ENCODE measurements at regions not wholly inside any gene's neighbourhood (a gene's known extent, or its start where the extent isn't known, plus 50 kb on each side); places are given as distances from the start of the nearest gene placed in this dataset.
"Not testable (repeated sequence)": the region's sequence is repeated elsewhere in the genome, so short reads cannot be mapped to it uniquely, and the experiment has no call there.

DNA sequence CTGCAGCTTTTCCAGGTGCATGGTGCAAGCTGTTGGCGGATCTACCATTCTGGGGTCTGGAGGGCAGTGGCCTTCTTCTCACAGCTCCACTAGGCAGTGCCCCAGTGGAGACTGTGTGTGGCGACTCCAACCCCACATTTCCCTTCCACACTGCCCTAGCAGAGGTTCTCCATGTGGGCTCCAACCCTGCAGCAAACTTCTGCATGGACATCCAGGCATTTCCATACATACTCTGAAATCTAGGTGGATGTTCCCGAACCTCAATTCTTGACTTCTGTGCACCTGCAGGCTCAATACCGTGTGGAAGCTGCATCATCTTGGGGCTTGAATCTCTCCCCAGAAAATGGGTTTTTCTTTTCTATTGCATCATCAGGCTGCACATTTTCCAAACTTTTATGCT is 160.2 kb upstream of the DYRK2 start:
- TF ChIP-seq, protein P1, sequence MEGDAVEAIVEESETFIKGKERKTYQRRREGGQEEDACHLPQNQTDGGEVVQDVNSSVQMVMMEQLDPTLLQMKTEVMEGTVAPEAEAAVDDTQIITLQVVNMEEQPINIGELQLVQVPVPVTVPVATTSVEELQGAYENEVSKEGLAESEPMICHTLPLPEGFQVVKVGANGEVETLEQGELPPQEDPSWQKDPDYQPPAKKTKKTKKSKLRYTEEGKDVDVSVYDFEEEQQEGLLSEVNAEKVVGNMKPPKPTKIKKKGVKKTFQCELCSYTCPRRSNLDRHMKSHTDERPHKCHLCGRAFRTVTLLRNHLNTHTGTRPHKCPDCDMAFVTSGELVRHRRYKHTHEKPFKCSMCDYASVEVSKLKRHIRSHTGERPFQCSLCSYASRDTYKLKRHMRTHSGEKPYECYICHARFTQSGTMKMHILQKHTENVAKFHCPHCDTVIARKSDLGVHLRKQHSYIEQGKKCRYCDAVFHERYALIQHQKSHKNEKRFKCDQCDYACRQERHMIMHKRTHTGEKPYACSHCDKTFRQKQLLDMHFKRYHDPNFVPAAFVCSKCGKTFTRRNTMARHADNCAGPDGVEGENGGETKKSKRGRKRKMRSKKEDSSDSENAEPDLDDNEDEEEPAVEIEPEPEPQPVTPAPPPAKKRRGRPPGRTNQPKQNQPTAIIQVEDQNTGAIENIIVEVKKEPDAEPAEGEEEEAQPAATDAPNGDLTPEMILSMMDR (IDR thresholded peaks at IDR 0.05) = not testable (repeated sequence)
- not testable (repeated sequence) for TF ChIP-seq EZH2, EZH2phosphoT487 (IDR thresholded peaks at IDR 0.05)
